Astrocyte (in vitro differentiated cells and primary cell): ENCODE measurements at regions not wholly inside any gene's neighbourhood (a gene's known extent, or its start where the extent isn't known, plus 50 kb on each side); places are given as distances from the start of the nearest gene placed in this dataset.
"Not testable (repeated sequence)": the region's sequence is repeated elsewhere in the genome, so short reads cannot be mapped to it uniquely, and the experiment has no call there.

Experiments
- DNase-seq: peaks from one replicate; pipeline ENCODE4 v3.0.0-alpha.2; 2010; ENCODE audit warnings: low read depth
- FAIRE-seq: peaks from 2 replicates; lab custom pipeline; 2011; peaks lifted over from hg19 to GRCh38; lab: Jason Lieb, UNC
- H2AFZ ChIP-seq: 2 replicates; pipeline ENCODE4 v1.6.0; 2012; ENCODE audit warnings: low read depth, low read length, inconsistent platforms
- H3K27ac ChIP-seq: 2 replicates; pipeline ENCODE4 v1.5.1; 2011; ENCODE audit warnings: low read depth, low read length, inconsistent platforms
- H3K27me3 ChIP-seq: 2 replicates; pipeline ENCODE4 v1.6.0; 2011; ENCODE audit warnings: low read length, inconsistent platforms; ENCODE audit not compliant: insufficient read depth
- H3K36me3 ChIP-seq: 2 replicates; pipeline ENCODE4 v1.5.1; 2011; ENCODE audit warnings: low read length, inconsistent platforms; ENCODE audit not compliant: insufficient read depth
- H3K4me1 ChIP-seq: 2 replicates; pipeline ENCODE4 v1.5.1; 2011; ENCODE audit warnings: low read length, inconsistent platforms; ENCODE audit not compliant: insufficient read depth
- H3K4me2 ChIP-seq: 2 replicates; pipeline ENCODE4 v1.6.0; 2012; ENCODE audit warnings: low read length, inconsistent platforms
- H3K4me3 ChIP-seq: 2 replicates; pipeline ENCODE4 v1.5.1; 2011; ENCODE audit warnings: low read depth, mild to moderate bottlenecking, low read length, inconsistent platforms; ENCODE audit not compliant: insufficient read depth
- H3K79me2 ChIP-seq: 2 replicates; pipeline ENCODE4 v1.6.0; 2012; ENCODE audit warnings: mild to moderate bottlenecking, low read length, inconsistent platforms; ENCODE audit not compliant: insufficient read depth
- H3K9ac ChIP-seq: 2 replicates; pipeline ENCODE4 v1.6.0; 2012; ENCODE audit warnings: mild to moderate bottlenecking, low read length, inconsistent platforms
- H3K9me3 ChIP-seq: 2 replicates; pipeline ENCODE4 v1.5.1; 2012; ENCODE audit warnings: low read depth, mild to moderate bottlenecking, low read length, inconsistent platforms; ENCODE audit not compliant: insufficient read depth
- H4K20me1 ChIP-seq: 2 replicates; pipeline ENCODE4 v1.6.0; 2012; ENCODE audit warnings: low read length, inconsistent platforms; ENCODE audit not compliant: insufficient read depth
- H3K27ac Mint-ChIP-seq: one replicate; pipeline ENCODE4 v1.8.0; 2021; ENCODE audit warnings: mild to moderate bottlenecking, mixed read lengths; ENCODE audit not compliant: unreplicated experiment
- H3K27me3 Mint-ChIP-seq: one replicate; pipeline ENCODE4 v1.8.0; 2021; ENCODE audit warnings: low read depth, mixed read lengths; ENCODE audit not compliant: unreplicated experiment
- H3K36me3 Mint-ChIP-seq: one replicate; pipeline ENCODE4 v1.8.0; 2021; ENCODE audit warnings: low read depth, mixed read lengths; ENCODE audit not compliant: unreplicated experiment
- H3K4me1 Mint-ChIP-seq: one replicate; pipeline ENCODE4 v1.8.0; 2021; ENCODE audit warnings: low read depth, mixed read lengths; ENCODE audit not compliant: unreplicated experiment
- H3K4me3 Mint-ChIP-seq: one replicate; pipeline ENCODE4 v1.8.0; 2021; ENCODE audit warnings: mild to moderate bottlenecking, moderate library complexity, mixed read lengths; ENCODE audit not compliant: unreplicated experiment
- H3K9me3 Mint-ChIP-seq: one replicate; pipeline ENCODE4 v1.8.0; 2021; ENCODE audit warnings: mild to moderate bottlenecking, mixed read lengths; ENCODE audit not compliant: unreplicated experiment
- CTCF ChIP-seq: IDR thresholded peaks from 2 replicates; pipeline ENCODE4 v1.5.1; 2011; ENCODE audit warnings: low read depth, mild to moderate bottlenecking, inconsistent platforms, low read length, moderate library complexity; ENCODE audit not compliant: insufficient read depth
- EZH2 ChIP-seq: IDR thresholded peaks from 2 replicates; pipeline ENCODE4 v1.6.1; 2012; ENCODE audit warnings: mild to moderate bottlenecking, low read length, inconsistent platforms; ENCODE audit not compliant: insufficient read depth

GRCh38 chrX:86981326-86981879, 536.2 kb upstream of the KLHL4 start:
- TF ChIP-seq EZH2 (no peak), CTCF (no peak)
- Histone ChIP-seq H2AFZ (no peak overlapping the region), H3K27me3 (no peaks in the 10 kb centered on the region), H3K4me3 (no peak overlapping the region), H3K27ac (no peak overlapping the region), H3K4me2 (no peak overlapping the region), H3K9ac (no peak overlapping the region), H3K4me1 (no peaks in the 10 kb centered on the region), H4K20me1 (no peaks in the 10 kb centered on the region), H3K9me3 (no peaks in the 10 kb centered on the region), H3K36me3 (no peaks in the 10 kb centered on the region), H3K79me2 (no peaks in the 10 kb centered on the region)
- Mint-ChIP-seq H3K4me1 (no peaks in the 10 kb centered on the region), H3K36me3 (no peaks in the 10 kb centered on the region), H3K9me3 (peaks cover 6% of the 10 kb centered on the region), H3K27me3 (peaks cover 2% of the 10 kb centered on the region), H3K4me3 (no peak overlapping the region), H3K27ac (no peak overlapping the region)
- FAIRE-seq (no peak), DNase-seq (no peak)

- not testable (repeated sequence) for DNase-seq, H3K27ac ChIP-seq, H3K9ac ChIP-seq, H3K27me3 ChIP-seq, H3K27me3 Mint-ChIP-seq, FAIRE-seq, H3K9me3 ChIP-seq, H2AFZ ChIP-seq, H3K4me3 ChIP-seq, H3K36me3 ChIP-seq, H3K4me1 ChIP-seq, H3K36me3 Mint-ChIP-seq, H4K20me1 ChIP-seq, H3K4me3 Mint-ChIP-seq, H3K4me1 Mint-ChIP-seq, H3K27ac Mint-ChIP-seq, H3K4me2 ChIP-seq, H3K9me3 Mint-ChIP-seq, H3K79me2 ChIP-seq
Measured at GRCh38 chrX:86987351-86987750, 530.3 kb upstream of the KLHL4 start.

GRCh38 chrX:87003031-87003430, 514.6 kb upstream of the KLHL4 start:
- Mint-ChIP-seq H3K27ac (no peak overlapping the region), H3K4me3 (no peak overlapping the region), H3K36me3 (no peaks in the 10 kb centered on the region), H3K9me3 (no peaks in the 10 kb centered on the region), H3K4me1 (no peaks in the 10 kb centered on the region), H3K27me3 (no peaks in the 10 kb centered on the region)
- no peak overlapping the region for H2AFZ ChIP-seq
- no peaks in the 10 kb centered on the region for H3K9me3 ChIP-seq
- no peaks in the 10 kb centered on the region for H3K4me1 ChIP-seq
- no peaks in the 10 kb centered on the region for H3K79me2 ChIP-seq
- no peaks in the 10 kb centered on the region for H3K36me3 ChIP-seq
- H3K9ac ChIP-seq: no peak overlapping the region
- H3K27ac ChIP-seq: no peak overlapping the region
- H4K20me1 ChIP-seq: no peaks in the 10 kb centered on the region
- no peak for DNase-seq
- H3K27me3 ChIP-seq: no peaks in the 10 kb centered on the region
- H3K4me3 ChIP-seq: no peak overlapping the region
- no peak for TF ChIP-seq EZH2
- TF ChIP-seq CTCF: no peak
- H3K4me2 ChIP-seq: no peak overlapping the region
- FAIRE-seq: no peak
